ENCODE measurements at regions not wholly inside any gene's neighbourhood (a gene's known extent, or its start where the extent isn't known, plus 50 kb on each side); places are given as distances from the start of the nearest gene placed in this dataset.
"Not testable (repeated sequence)": the region's sequence is repeated elsewhere in the genome, so short reads cannot be mapped to it uniquely, and the experiment has no call there.

- no peak for DNase-seq (ENCODE audit: low read depth in 2 of 2)
These were observed 196.3 kb upstream of the CDH11 start for GRCh38 chr16:65318138-65318537.

GRCh38 chr16:65316808-65317207 is 194.9 kb upstream of the CDH11 start:
- no peak for DNase-seq (ENCODE audit: low read depth in 2 of 2)

- DNase-seq (ENCODE audit: low read depth in 2 of 2), result no peak
These were observed 193.4 kb upstream of the CDH11 start for GRCh38 chr16:65315081-65315780.

- DNase-seq (ENCODE audit: low read depth in 2 of 2), result no peak
These were observed 192.8 kb upstream of the CDH11 start for GRCh38 chr16:65314627-65315008.

GRCh38 chr16:65313936-65314626 is 192.2 kb upstream of the CDH11 start:
- no peak for DNase-seq (ENCODE audit: low read depth in 2 of 2)

GRCh38 chr16:65312795-65313194 is 190.9 kb upstream of the CDH11 start:
- no peak for DNase-seq (ENCODE audit: low read depth in 2 of 2)

- DNase-seq (ENCODE audit: low read depth in 2 of 2), result no peak
These were observed 190.2 kb upstream of the CDH11 start for GRCh38 chr16:65312071-65312470.

GRCh38 chr16:65310491-65310890 is 188.6 kb upstream of the CDH11 start:
- not testable (repeated sequence) for DNase-seq (ENCODE audit: low read depth in 2 of 2)

- no peak for DNase-seq (ENCODE audit: low read depth in 2 of 2)
These were observed 187.5 kb upstream of the CDH11 start for GRCh38 chr16:65309354-65309753.

- DNase-seq (ENCODE audit: low read depth in 2 of 2), result no peak
These were observed 186.6 kb upstream of the CDH11 start for GRCh38 chr16:65308506-65308905.

GRCh38 chr16:65307286-65307685 is 185.4 kb upstream of the CDH11 start:
- DNase-seq (ENCODE audit: low read depth in 2 of 2), result no peak

- DNase-seq (ENCODE audit: low read depth in 2 of 2), result no peak
These were observed 184.9 kb upstream of the CDH11 start for GRCh38 chr16:65306722-65307121.

GRCh38 chr16:65306300-65306699 is 184.4 kb upstream of the CDH11 start:
- no peak for DNase-seq (ENCODE audit: low read depth in 2 of 2)

- DNase-seq (ENCODE audit: low read depth in 2 of 2), result no peak
These were observed 183.6 kb upstream of the CDH11 start for GRCh38 chr16:65305266-65305959.

GRCh38 chr16:65301029-65301428 is 179.2 kb upstream of the CDH11 start:
- no peak for DNase-seq (ENCODE audit: low read depth in 2 of 2)

GRCh38 chr16:65297453-65297852 is 175.6 kb upstream of the CDH11 start:
- DNase-seq (ENCODE audit: low read depth in 2 of 2), result no peak

GRCh38 chr16:65295527-65295926 is 173.7 kb upstream of the CDH11 start:
- no peak for DNase-seq (ENCODE audit: low read depth in 2 of 2)

- DNase-seq (ENCODE audit: low read depth in 2 of 2), result no peak
These were observed 172.8 kb upstream of the CDH11 start for GRCh38 chr16:65294708-65295107.

GRCh38 chr16:65294165-65294564 is 172.3 kb upstream of the CDH11 start:
- DNase-seq (ENCODE audit: low read depth in 2 of 2), result no peak

GRCh38 chr16:65289022-65289421 is 167.2 kb upstream of the CDH11 start:
- DNase-seq (ENCODE audit: low read depth in 2 of 2), result no peak

- DNase-seq (ENCODE audit: low read depth in 2 of 2), result no peak
These were observed 165.4 kb upstream of the CDH11 start for GRCh38 chr16:65287307-65287706.

GRCh38 chr16:65285128-65286048 is 163.5 kb upstream of the CDH11 start:
- DNase-seq (ENCODE audit: low read depth in 2 of 2), result no peak

Measured in stimulated activated CD8-positive, alpha-beta memory T cell treated with anti-CD3 and anti-CD28 coated beads, Interleukin-2, amount 100 ng/mL, for 1 hour (primary cell).